Upper lobe of left lung (tissue), 6 donors: ENCODE measurements at regions not wholly inside any gene's neighbourhood (a gene's known extent, or its start where the extent isn't known, plus 50 kb on each side); places are given as distances from the start of the nearest gene placed in this dataset.

Experiments
- ATAC-seq, 2 donors: fragments of 200-7000 bp; cut with Tn5 transposase; one replicate each; pipeline ENCODE4 v1.9.1; 2022; ENCODE audit warnings: mild to moderate bottlenecking in 2 of 2, moderate library complexity in 2 of 2; ENCODE audit not compliant: low FRiP score in 2 of 2
- DNase-seq, 2 donors: peaks; one replicate each; pipeline ENCODE4 v3.0.0-alpha.2; 2019 to 2020
- H3K27ac ChIP-seq, 4 donors: fragments of 200-600 bp; sonication (generic); one replicate each; pipeline ENCODE4 v1.5.1; 2016 to 2019
- H3K27me3 ChIP-seq, 4 donors: fragments of 200-600 bp; sonication (generic); one replicate each; pipeline ENCODE4 v1.5.1; 2017 to 2019
- H3K36me3 ChIP-seq, 4 donors: fragments of 200-600 bp; sonication (generic); one replicate each; pipeline ENCODE4 v1.5.1; 2016 to 2019
- H3K4me1 ChIP-seq, 4 donors: fragments of 200-600 bp; sonication (generic); one replicate each; pipeline ENCODE4 v1.5.1; 2018 to 2019
- H3K4me3 ChIP-seq, 4 donors: fragments of 200-600 bp; sonication (generic); one replicate each; pipeline ENCODE4 v1.5.1; 2017 to 2019; ENCODE audit warnings: mild to moderate bottlenecking in 2 of 4, moderate library complexity in 1 of 4
- H3K9me3 ChIP-seq, 4 donors: fragments of 200-600 bp; sonication (generic); one replicate each; pipeline ENCODE4 v1.5.1; 2018 to 2019
- CTCF ChIP-seq, 6 experiments: fragments of 450-650 bp in 4 of 6; fragments of 200-600 bp in 2 of 6; sonication (generic) in 2 of 6; IDR thresholded peaks; one replicate each; pipeline ENCODE4 v1.5.1; 2016 to 2019; ENCODE audit warnings: antibody characterized with exemption in 6 of 6
- EP300 ChIP-seq, 4 donors: sonication (generic); formaldehyde crosslinking; IDR thresholded peaks; one replicate each; pipeline ENCODE4 v1.5.1; 2017; ENCODE audit warnings: antibody characterized with exemption in 4 of 4, control low read depth in 2 of 4
- POLR2A ChIP-seq, 4 donors: fragments of 450-650 bp; IDR thresholded peaks; one replicate each; pipeline ENCODE4 v1.5.1; 2016 to 2017; ENCODE audit warnings: antibody characterized with exemption in 4 of 4, mild to moderate bottlenecking in 2 of 4
- POLR2AphosphoS5 ChIP-seq, 2 donors: sonication (generic); formaldehyde crosslinking; IDR thresholded peaks; one replicate each; pipeline ENCODE4 v1.5.1; 2017; ENCODE audit warnings: antibody characterized with exemption in 2 of 2
- WGBS, 2 donors: methylation state at CpG; one replicate each; pipeline ENCODE4 v1.1.5; 2017 to 2018; 5-methylcytosine and 5-hydroxymethylcytosine counted together
- donor health status: DM: no; HTN: no; CAD: no; lungs with moderate emphysema.
- donor health status: DM: no; HTN: yes; CAD: no; lungs with severe emphysema.

DNA sequence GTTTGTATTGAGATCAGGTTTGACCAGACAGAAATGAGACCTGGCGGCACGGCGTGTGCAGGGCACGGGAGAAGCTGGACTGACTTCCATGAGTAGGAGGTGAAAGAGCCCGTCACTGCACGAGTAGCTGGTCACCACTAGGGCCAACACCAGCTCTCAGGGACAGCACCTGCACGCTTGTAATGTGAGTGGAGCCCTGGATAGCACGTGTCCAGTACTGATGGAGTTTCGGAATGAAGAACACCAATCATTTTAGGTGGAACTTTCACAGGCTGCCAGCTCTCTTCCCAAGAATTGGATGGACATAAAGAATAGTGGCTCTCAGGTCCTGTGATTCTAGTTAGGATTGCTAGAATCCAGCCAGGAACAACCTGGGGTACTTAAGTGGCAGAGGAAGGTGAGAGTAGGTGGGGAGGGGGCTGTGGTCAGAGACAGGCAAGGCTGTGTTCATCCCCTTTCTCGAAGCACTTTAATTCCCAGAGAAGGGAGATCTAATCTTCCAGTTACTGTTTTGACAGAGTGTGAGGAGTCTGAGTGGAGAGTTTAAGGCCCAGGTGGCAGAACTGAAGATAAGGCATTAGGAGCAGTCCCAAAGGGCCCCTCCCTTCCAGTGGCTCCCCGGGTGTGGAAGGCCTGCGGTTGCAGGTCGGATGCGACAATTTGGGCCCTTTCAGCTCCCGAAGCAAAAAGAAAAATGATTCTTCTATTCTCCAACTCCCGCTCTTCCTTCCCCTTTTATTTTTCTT, 314.8 kb downstream of the QKI start:
- H3K27me3 ChIP-seq, result no peaks in the 10 kb centered on the region
- DNase-seq (no peak), ATAC-seq (no peak)
- H3K36me3 ChIP-seq, result no peaks in the 10 kb centered on the region
- H3K9me3 ChIP-seq, result no peaks in the 10 kb centered on the region
- no peak for TF ChIP-seq POLR2AphosphoS5 (IDR thresholded peaks at IDR 0.05)
- no peak for TF ChIP-seq CTCF (IDR thresholded peaks at IDR 0.05)
- TF ChIP-seq EP300 (IDR thresholded peaks at IDR 0.05), result no peak
- no peak for TF ChIP-seq POLR2A (IDR thresholded peaks at IDR 0.05)
- H3K4me3 ChIP-seq, result no peak overlapping the region
- WGBS, 2 donors, result 88% methylated on average over 16 of the region's 16 CpGs
- no peak overlapping the region for H3K27ac ChIP-seq
- H3K4me1 ChIP-seq, result no peaks in the 10 kb centered on the region

GRCh38 chr6:163728442-163729126, 314.1 kb downstream of the QKI start:
- DNase-seq (no peak), ATAC-seq (no peak)
- H3K4me1 ChIP-seq, result no peaks in the 10 kb centered on the region
- TF ChIP-seq POLR2AphosphoS5 (IDR thresholded peaks at IDR 0.05) (no peak), CTCF (IDR thresholded peaks at IDR 0.05) (no peak), EP300 (IDR thresholded peaks at IDR 0.05) (no peak), POLR2A (IDR thresholded peaks at IDR 0.05) (no peak)
- no peak overlapping the region for H3K27ac ChIP-seq
- H3K9me3 ChIP-seq, result no peaks in the 10 kb centered on the region
- no peaks in the 10 kb centered on the region for H3K36me3 ChIP-seq
- WGBS, 2 donors, result 88 to 91% methylated on average over 13 of the region's 13 CpGs
- H3K4me3 ChIP-seq, result no peak overlapping the region
- no peaks in the 10 kb centered on the region for H3K27me3 ChIP-seq

- DNase-seq (no peak), ATAC-seq (no peak)
- WGBS, 2 donors, result 87 to 92% methylated on average over 12 to 14 of the region's 14 CpGs
- Histone ChIP-seq H3K4me1 (no peaks in the 10 kb centered on the region), H3K9me3 (no peaks in the 10 kb centered on the region), H3K27me3 (no peaks in the 10 kb centered on the region), H3K36me3 (no peaks in the 10 kb centered on the region), H3K4me3 (no peak overlapping the region), H3K27ac (no peak overlapping the region)
- TF ChIP-seq POLR2AphosphoS5 (IDR thresholded peaks at IDR 0.05) (no peak), POLR2A (IDR thresholded peaks at IDR 0.05) (no peak), CTCF (IDR thresholded peaks at IDR 0.05) (no peak), EP300 (IDR thresholded peaks at IDR 0.05) (no peak)
These were observed 311.6 kb downstream of the QKI start for GRCh38 chr6:163726037-163726695.

GRCh38 chr6:163725008-163725941, 310.8 kb downstream of the QKI start:
- Histone ChIP-seq H3K9me3 (no peaks in the 10 kb centered on the region), H3K36me3 (no peaks in the 10 kb centered on the region), H3K4me3 (no peak overlapping the region), H3K4me1 (peaks cover 0 to under 1% (median 0%) of the 10 kb centered on the region in 4 donors), H3K27ac (no peak overlapping the region), H3K27me3 (no peaks in the 10 kb centered on the region)
- DNase-seq, result no peak
- no peak for ATAC-seq
- 80 to 84% methylated on average over 19 of the region's 19 CpGs for WGBS, 2 donors
- no peak for TF ChIP-seq CTCF (IDR thresholded peaks at IDR 0.05)
- TF ChIP-seq POLR2AphosphoS5 (IDR thresholded peaks at IDR 0.05), result no peak
- TF ChIP-seq EP300 (IDR thresholded peaks at IDR 0.05), result no peak
- no peak for TF ChIP-seq POLR2A (IDR thresholded peaks at IDR 0.05)
